ENCODE measurements at regions not wholly inside any gene's neighbourhood (a gene's known extent, or its start where the extent isn't known, plus 50 kb on each side); places are given as distances from the start of the nearest gene placed in this dataset.

GRCh38 chr4:175910700-175911099 lies 98.6 kb upstream of the GPM6A start:
- Histone ChIP-seq H3K79me2 (ENCODE audit: insufficient read depth, low read length) (no peaks in the 10 kb centered on the region), H3K4me2 (ENCODE audit: low read length) (no peak overlapping the region), H3K36me3 (ENCODE audit: control insufficient read depth in 1 of 2, insufficient read depth in 2 of 2, low read length in 2 of 2) (no peaks in the 10 kb centered on the region), H3K27ac (ENCODE audit: low read depth, low read length) (no peak overlapping the region), H3K9me3 (ENCODE audit: control insufficient read depth in 1 of 2, insufficient read depth in 1 of 2, low read depth in 1 of 2, low read length in 2 of 2) (no peaks in the 10 kb centered on the region), H3K4me3 (replicated peaks in 1 of 2; ENCODE audit: low read depth in 1 of 2, low read length in 2 of 2) (no peak overlapping the region), H3K9me2 (ENCODE audit: insufficient read depth) (no peaks in the 10 kb centered on the region), H2AFZ (ENCODE audit: low read depth, low read length, poor library complexity, severe bottlenecking) (no peak overlapping the region), H4K20me1 (ENCODE audit: insufficient read depth) (no peaks in the 10 kb centered on the region), H3K27me3 (ENCODE audit: insufficient read depth, low read length) (no peaks in the 10 kb centered on the region), H3K4me1 (ENCODE audit: control insufficient read depth in 1 of 2, insufficient read depth in 2 of 2, low read length in 2 of 2) (no peaks in the 10 kb centered on the region), H3K9ac (ENCODE audit: low read length) (no peak overlapping the region)
- ChIA-PET POLR2A (no interaction called here), RAD21 (ENCODE audit: low non-redundant PET in 1 of 2, low total read pairs in 2 of 2, uncharacterized antibody in 2 of 2, unreplicated experiment in 2 of 2) (no interaction called here), CTCF (no interaction called here)
- BruUV-seq (replicated peaks) = no TSS peak
- no peak for ATAC-seq
- no peak for DNase-seq (ENCODE audit: low read depth, low spot score)
- TF ChIP-seq JUND (IDR thresholded peaks at IDR 0.05) = no peak
- no peak for TF ChIP-seq CBX3 (IDR thresholded peaks at IDR 0.05; ENCODE audit: low read depth)
- no peak for TF ChIP-seq ZNF274 (IDR thresholded peaks at IDR 0.05; ENCODE audit: low read depth, low read length)
- no peak for TF ChIP-seq POLR2AphosphoS5 (IDR thresholded peaks at IDR 0.05; ENCODE audit: low read depth, low read length)
- no peak for TF ChIP-seq YY1 (IDR thresholded peaks at IDR 0.05; ENCODE audit: extremely low read depth, insufficient replicate concordance, low read depth, low read length)
- TF ChIP-seq ELF1 (IDR thresholded peaks at IDR 0.05; ENCODE audit: borderline replicate concordance, low read depth) = no peak
- no peak for TF ChIP-seq REST (IDR thresholded peaks at IDR 0.05; ENCODE audit: low read depth)
- TF ChIP-seq FOSL1 (IDR thresholded peaks at IDR 0.05; ENCODE audit: low read depth) = no peak
- no peak for TF ChIP-seq SIN3A (IDR thresholded peaks at IDR 0.05; ENCODE audit: low read depth)
- no peak for TF ChIP-seq CTCF (IDR thresholded peaks at IDR 0.05 in 2 of 3, conservative IDR thresholded peaks at IDR 0.05 in 1 of 3; ENCODE audit: borderline replicate concordance in 1 of 3, insufficient read depth in 1 of 3, low read depth in 2 of 3, low read length in 2 of 3)
- no peak for TF ChIP-seq ZBTB33 (IDR thresholded peaks at IDR 0.05; ENCODE audit: extremely low read depth, insufficient replicate concordance, low read length)
- TF ChIP-seq SRF (IDR thresholded peaks at IDR 0.05; ENCODE audit: low read depth) = no peak
- no peak for TF ChIP-seq MAX (IDR thresholded peaks at IDR 0.05)
- no peak for TF ChIP-seq ATF3 (IDR thresholded peaks at IDR 0.05)
- no peak for TF ChIP-seq POLR2A (IDR thresholded peaks at IDR 0.05; ENCODE audit: borderline replicate concordance, extremely low read depth, insufficient read depth, insufficient read length)
- no peak for TF ChIP-seq TCF7L2 (IDR thresholded peaks at IDR 0.05; ENCODE audit: borderline replicate concordance, extremely low read depth, insufficient read depth, insufficient read length)
- intact Hi-C loops (cut with micrococcal nuclease) = no loop called here
